Caco-2 (cell line): ENCODE measurements at regions not wholly inside any gene's neighbourhood (a gene's known extent, or its start where the extent isn't known, plus 50 kb on each side); places are given as distances from the start of the nearest gene placed in this dataset.

Experiments
- BruUV-seq: library from RNA; stranded (reverse); fragments of 400-500 nt; replicated peaks from 2 replicates; lab custom pipeline; 2021; lab: Mats Ljungman, UMichigan
- CTCF ChIA-PET: fragments of 300-600 bp; sonication (Branson Sonifier 250); formaldehyde crosslinking; loops from one replicate; lab custom pipeline; 2022; ENCODE audit warnings: antibody characterized with exemption; lab: Charles Lee
- POLR2A ChIA-PET: fragments of 300-600 bp; sonication (Branson Sonifier 250); formaldehyde crosslinking; loops from one replicate; lab custom pipeline; 2022; ENCODE audit warnings: antibody characterized with exemption; lab: Charles Lee
- DNase-seq, 2 experiments: peaks; one replicate each; pipeline versions ENCODE4 v3.0.0 to v3.0.0-alpha.2; 2020 to 2022
- H3K27me3 ChIP-seq: replicated peaks from 2 replicates; pipeline ENCODE4 v1.6.0; 2011; ENCODE audit warnings: low read length; ENCODE audit not compliant: control insufficient read depth, insufficient read depth
- H3K36me3 ChIP-seq: 2 replicates; pipeline ENCODE4 v1.5.1; 2011; ENCODE audit warnings: low read length; ENCODE audit not compliant: control insufficient read depth, insufficient read depth
- H3K4me1 ChIP-seq: fragments of 250-450 bp; sonication (Bioruptor Pico); 2 replicates; pipeline ENCODE4 v1.5.1; 2020; ENCODE audit warnings: mild to moderate bottlenecking
- H3K4me3 ChIP-seq: 2 replicates; pipeline ENCODE4 v1.5.1; 2011; ENCODE audit warnings: low read depth, mild to moderate bottlenecking, control low read depth, low read length
- H3K9me3 ChIP-seq: fragments of 250-450 bp; sonication (Bioruptor Pico); 2 replicates; pipeline ENCODE4 v1.5.1; 2020; ENCODE audit warnings: mild to moderate bottlenecking, moderate library complexity
- H3K27ac Mint-ChIP-seq: one replicate; pipeline ENCODE4 v1.8.0; 2022; ENCODE audit warnings: mixed read lengths; ENCODE audit not compliant: unreplicated experiment
- H3K27me3 Mint-ChIP-seq: one replicate; pipeline ENCODE4 v1.8.0; 2022; ENCODE audit warnings: mixed read lengths; ENCODE audit not compliant: insufficient read depth, unreplicated experiment
- H3K36me3 Mint-ChIP-seq: one replicate; pipeline ENCODE4 v1.8.0; 2022; ENCODE audit warnings: mild to moderate bottlenecking, mixed read lengths; ENCODE audit not compliant: insufficient read depth, unreplicated experiment
- H3K4me1 Mint-ChIP-seq: one replicate; pipeline ENCODE4 v1.8.0; 2022; ENCODE audit warnings: low read depth, mixed read lengths; ENCODE audit not compliant: unreplicated experiment
- H3K4me3 Mint-ChIP-seq: one replicate; pipeline ENCODE4 v1.8.0; 2022; ENCODE audit warnings: mild to moderate bottlenecking, moderate library complexity, mixed read lengths; ENCODE audit not compliant: unreplicated experiment
- H3K9me3 Mint-ChIP-seq: one replicate; pipeline ENCODE4 v1.8.0; 2022; ENCODE audit warnings: mixed read lengths; ENCODE audit not compliant: unreplicated experiment
- CTCF ChIP-seq, 2 experiments: fragments of 200-600 bp in 1 of 2; IDR thresholded peaks; 1 replicate in 1 of 2; 2 replicates in 1 of 2; pipeline versions ENCODE4 v1.5.1 to v1.8.0; 2011 to 2022; ENCODE audit warnings: antibody characterized with exemption in 1 of 2, control low read depth in 1 of 2, inconsistent platforms in 1 of 2, low read depth in 1 of 2, low read length in 1 of 2, mild to moderate bottlenecking in 1 of 2, moderate library complexity in 1 of 2; ENCODE audit not compliant: insufficient read depth in 1 of 2, severe bottlenecking in 1 of 2, unreplicated experiment in 1 of 2
- intact Hi-C: fragments of 100-400 bp; cut with micrococcal nuclease; formaldehyde crosslinking; loops from one replicate; pipeline ENCODE4 v1.10.0; 2022; ENCODE audit not compliant: unreplicated experiment

GRCh38 chr6:25186919-25187318 lies 92.3 kb upstream of the CARMIL1 start:
- no peak overlapping the region for H3K27ac Mint-ChIP-seq
- BruUV-seq = no TSS peak
- POLR2A ChIA-PET = no interaction called here

GRCh38 chr6:25188232-25188631 lies 90.9 kb upstream of the CARMIL1 start:
- H3K27me3 ChIP-seq = no peaks in the 10 kb centered on the region
- H3K9me3 ChIP-seq = no peaks in the 10 kb centered on the region
- peaks cover 13% of the 10 kb centered on the region for H3K4me1 Mint-ChIP-seq
- CTCF ChIA-PET = no interaction called here
- no peaks in the 10 kb centered on the region for H3K36me3 Mint-ChIP-seq
- POLR2A ChIA-PET = no interaction called here
- DNase-seq = no peak
- H3K4me1 ChIP-seq = peaks cover 5% of the 10 kb centered on the region; the same call in 1 of the 2 replicates
- H3K4me3 ChIP-seq = no peak overlapping the region
- no peaks in the 10 kb centered on the region for H3K36me3 ChIP-seq
- H3K4me3 Mint-ChIP-seq = no peak overlapping the region
- no peaks in the 10 kb centered on the region for H3K9me3 Mint-ChIP-seq
- no TSS peak for BruUV-seq
- intact Hi-C loops = no loop called here
- H3K27me3 Mint-ChIP-seq = no peaks in the 10 kb centered on the region
- no peak overlapping the region for H3K27ac Mint-ChIP-seq
- no peak for TF ChIP-seq CTCF (IDR thresholded peaks at IDR 0.05; ENCODE audit: insufficient read depth in 1 of 2, low read depth in 1 of 2, low read length in 1 of 2, severe bottlenecking in 1 of 2, unreplicated experiment in 1 of 2)

More at GRCh38 chr6:25186919-25187318, 92.3 kb upstream of the CARMIL1 start:
- H3K4me1 ChIP-seq = peaks cover 5% of the 10 kb centered on the region; the same call in 1 of the 2 replicates
- peaks cover 13% of the 10 kb centered on the region for H3K4me1 Mint-ChIP-seq
- CTCF ChIA-PET = no interaction called here
- H3K9me3 ChIP-seq = no peaks in the 10 kb centered on the region
- H3K27me3 Mint-ChIP-seq = no peaks in the 10 kb centered on the region
- no peak for TF ChIP-seq CTCF (IDR thresholded peaks at IDR 0.05; ENCODE audit: insufficient read depth in 1 of 2, low read depth in 1 of 2, low read length in 1 of 2, severe bottlenecking in 1 of 2, unreplicated experiment in 1 of 2)
- intact Hi-C loops = no loop called here
- no peak overlapping the region for H3K4me3 ChIP-seq
- H3K36me3 Mint-ChIP-seq = no peaks in the 10 kb centered on the region
- no peaks in the 10 kb centered on the region for H3K36me3 ChIP-seq
- H3K4me3 Mint-ChIP-seq = no peak overlapping the region
- no peaks in the 10 kb centered on the region for H3K9me3 Mint-ChIP-seq
- no peak for DNase-seq
- H3K27me3 ChIP-seq = no peaks in the 10 kb centered on the region

- Histone ChIP-seq H3K9me3 (no peaks in the 10 kb centered on the region), H3K4me1 (peaks cover 5% of the 10 kb centered on the region; the same call in 1 of the 2 replicates), H3K4me3 (no peak overlapping the region), H3K36me3 (no peaks in the 10 kb centered on the region), H3K27me3 (no peaks in the 10 kb centered on the region)
- intact Hi-C loops = no loop called here
- Mint-ChIP-seq H3K27ac (no peak overlapping the region), H3K4me3 (no peak overlapping the region), H3K27me3 (no peaks in the 10 kb centered on the region), H3K9me3 (no peaks in the 10 kb centered on the region), H3K4me1 (peaks cover 5% of the 10 kb centered on the region), H3K36me3 (no peaks in the 10 kb centered on the region)
- CTCF ChIA-PET = no interaction called here
- POLR2A ChIA-PET = no interaction called here
- no TSS peak for BruUV-seq
- DNase-seq = no peak
- TF ChIP-seq CTCF (IDR thresholded peaks at IDR 0.05; ENCODE audit: insufficient read depth in 1 of 2, low read depth in 1 of 2, low read length in 1 of 2, severe bottlenecking in 1 of 2, unreplicated experiment in 1 of 2) = no peak
Measured at GRCh38 chr6:25192590-25193459, 86.3 kb upstream of the CARMIL1 start.
